Islet of Langerhans (tissue), 1 donor: ENCODE measurements at regions not wholly inside any gene's neighbourhood (a gene's known extent, or its start where the extent isn't known, plus 50 kb on each side); places are given as distances from the start of the nearest gene placed in this dataset.
"Not testable (repeated sequence)": the region's sequence is repeated elsewhere in the genome, so short reads cannot be mapped to it uniquely, and the experiment has no call there.

ENCODE experiments used
- FAIRE-seq: peaks from one replicate; lab custom pipeline; 2011; peaks lifted over from hg19 to GRCh38; lab: Jason Lieb, UNC

DNA sequence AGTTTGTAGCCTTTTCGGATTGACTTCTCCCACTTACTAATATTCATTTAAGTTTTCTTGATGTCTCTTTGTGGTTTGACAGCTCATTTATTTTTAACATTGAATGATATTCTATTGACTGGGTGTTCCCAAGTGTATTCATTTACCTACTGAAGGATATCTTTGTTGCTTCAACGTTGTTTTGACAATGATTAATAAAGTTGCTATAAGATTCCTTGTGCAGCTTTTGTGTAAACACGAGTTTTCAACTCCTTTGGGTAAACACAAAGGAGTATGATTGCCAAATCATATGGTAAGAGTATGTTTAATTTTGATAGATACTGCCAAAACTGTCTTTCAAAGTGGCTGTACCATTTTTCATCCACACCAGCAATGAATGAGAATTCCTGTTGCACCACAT lies 1200.9 kb downstream of the DSC3 start:
- FAIRE-seq, result no peak

- FAIRE-seq, result no peak
Observed at GRCh38 chr18:29840089-29840488, 1202.5 kb downstream of the DSC3 start.

DNA sequence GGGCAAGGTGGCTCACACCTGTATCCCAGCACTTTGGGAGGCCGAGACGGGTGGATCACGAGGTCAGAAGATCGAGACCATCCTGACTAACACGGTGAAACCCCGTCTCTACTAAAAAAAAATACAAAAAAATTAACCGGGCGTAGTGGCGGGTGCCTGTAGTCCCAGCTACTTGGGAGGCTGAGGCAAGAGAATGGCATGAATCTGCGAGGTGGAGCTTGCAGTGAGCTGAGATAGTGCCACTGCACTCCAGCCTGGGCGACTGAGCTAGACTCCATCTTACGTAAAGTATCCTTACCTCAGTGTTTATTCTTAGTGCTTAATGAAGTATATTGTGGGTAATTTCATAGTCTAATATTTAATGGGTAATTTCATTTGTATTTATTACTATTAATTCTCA lies 1203.6 kb downstream of the DSC3 start:
- not testable (repeated sequence) for FAIRE-seq

DNA sequence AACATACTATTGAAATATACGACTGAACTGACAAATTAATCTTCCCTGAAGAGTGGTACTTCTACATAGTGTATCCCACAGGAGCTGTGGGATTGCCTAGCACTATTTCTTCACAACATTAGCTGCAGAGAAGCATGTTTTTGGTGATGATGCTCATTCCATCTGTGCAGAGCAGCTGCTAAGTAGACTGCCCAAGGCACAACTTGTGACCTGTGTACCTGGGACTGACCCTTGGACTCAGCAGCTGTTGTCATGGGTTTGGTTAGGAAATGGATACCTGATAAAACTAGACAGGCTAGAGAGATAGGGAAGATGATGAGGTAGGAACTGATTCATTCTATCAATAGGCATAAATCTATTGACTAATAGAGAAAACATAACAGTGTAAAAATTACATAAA lies 1204.0 kb downstream of the DSC3 start:
- FAIRE-seq, result no peak

- FAIRE-seq, result no peak
Observed at GRCh38 chr18:29823671-29824070, 1218.9 kb downstream of the DSC3 start.

- no peak for FAIRE-seq
Observed at GRCh38 chr18:29821544-29821943, 1221.0 kb downstream of the DSC3 start.

DNA sequence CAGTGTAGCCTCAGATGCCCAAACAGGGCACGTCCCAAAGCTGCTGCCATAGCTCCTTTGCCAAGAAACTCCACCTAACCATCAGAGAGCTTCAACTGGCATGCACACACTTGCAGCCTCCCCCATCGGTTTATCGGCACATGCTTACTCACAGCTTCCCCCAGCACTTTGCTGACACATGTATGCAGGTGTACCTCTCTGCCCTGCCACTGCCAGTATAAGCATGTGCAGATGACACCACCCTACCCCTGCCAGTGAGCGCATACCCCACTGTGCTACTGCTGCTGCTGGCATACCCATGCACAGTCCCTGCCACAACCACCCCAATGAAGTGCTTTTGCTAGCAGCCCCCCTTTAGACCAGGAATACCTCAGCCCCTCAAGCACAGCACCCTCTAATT lies 1231.0 kb downstream of the DSC3 start:
- no peak for FAIRE-seq

- FAIRE-seq, result no peak
Observed at GRCh38 chr18:29780816-29781215, 1261.7 kb downstream of the DSC3 start.

DNA sequence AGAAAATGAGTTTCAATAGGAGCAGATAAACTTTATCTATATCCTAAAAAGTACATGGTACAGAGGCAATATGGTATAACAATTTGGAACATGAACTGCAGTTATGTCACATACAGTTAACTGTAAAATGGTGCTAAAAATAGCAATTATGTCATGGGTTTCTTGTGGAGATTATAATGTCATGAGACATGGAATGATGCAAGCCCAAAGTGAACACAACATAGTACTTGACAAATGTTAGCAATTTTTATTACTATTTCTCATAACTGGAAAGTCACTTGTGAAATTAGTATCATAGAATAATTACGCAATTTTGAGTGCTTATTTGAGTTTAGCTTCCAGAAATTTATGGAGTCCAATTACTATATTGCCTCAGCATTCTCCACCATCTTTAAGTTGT lies 1263.4 kb downstream of the DSC3 start:
- FAIRE-seq, result no peak

DNA sequence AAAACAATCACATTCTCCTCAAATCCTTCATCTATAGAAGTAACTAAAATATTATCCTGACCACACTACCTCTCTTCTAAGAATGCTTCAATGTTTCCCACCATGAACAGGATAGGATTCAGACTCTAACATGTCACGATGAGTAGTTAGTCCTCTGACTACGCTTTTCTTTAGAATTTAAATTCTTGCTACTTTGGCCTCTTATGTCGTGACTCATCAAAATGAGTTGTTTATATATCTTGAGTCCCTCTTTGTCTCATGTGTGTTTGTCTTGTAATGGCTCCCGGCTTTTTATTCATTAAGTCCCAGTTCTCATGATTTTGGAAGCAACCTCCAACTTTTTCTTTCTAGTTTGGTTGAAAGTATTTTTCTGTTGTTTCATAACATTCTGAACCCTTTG lies 1289.2 kb downstream of the DSC3 start:
- no peak for FAIRE-seq

- no peak for FAIRE-seq
Observed at GRCh38 chr18:29749704-29750103, 1292.8 kb downstream of the DSC3 start.

GRCh38 chr18:29741461-29741860 lies 1301.1 kb downstream of the DSC3 start:
- no peak for FAIRE-seq

- no peak for FAIRE-seq
Observed at GRCh38 chr18:29737620-29738019, 1304.9 kb downstream of the DSC3 start.

GRCh38 chr18:29737190-29737589 lies 1305.4 kb downstream of the DSC3 start:
- no peak for FAIRE-seq

DNA sequence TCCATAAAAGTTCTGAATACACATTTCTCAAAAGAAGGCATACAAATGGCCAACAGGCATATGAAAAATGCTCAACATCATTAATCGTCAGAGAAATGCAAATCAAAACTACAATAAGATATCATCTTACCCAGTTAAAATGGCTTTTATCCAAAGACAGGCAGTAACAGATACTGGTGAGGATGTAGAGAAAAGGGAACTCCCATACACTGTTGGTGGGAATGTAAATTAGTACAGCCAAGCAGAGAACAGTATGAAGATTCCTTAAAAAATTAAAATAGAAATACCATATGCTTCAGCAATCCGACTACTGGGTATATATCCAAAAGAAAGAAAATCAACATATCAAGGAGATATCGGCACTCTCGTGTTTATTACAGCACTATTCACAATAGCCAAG lies 1312.5 kb downstream of the DSC3 start:
- FAIRE-seq, result no peak

- no peak for FAIRE-seq
Observed at GRCh38 chr18:29726646-29727045, 1315.9 kb downstream of the DSC3 start.

DNA sequence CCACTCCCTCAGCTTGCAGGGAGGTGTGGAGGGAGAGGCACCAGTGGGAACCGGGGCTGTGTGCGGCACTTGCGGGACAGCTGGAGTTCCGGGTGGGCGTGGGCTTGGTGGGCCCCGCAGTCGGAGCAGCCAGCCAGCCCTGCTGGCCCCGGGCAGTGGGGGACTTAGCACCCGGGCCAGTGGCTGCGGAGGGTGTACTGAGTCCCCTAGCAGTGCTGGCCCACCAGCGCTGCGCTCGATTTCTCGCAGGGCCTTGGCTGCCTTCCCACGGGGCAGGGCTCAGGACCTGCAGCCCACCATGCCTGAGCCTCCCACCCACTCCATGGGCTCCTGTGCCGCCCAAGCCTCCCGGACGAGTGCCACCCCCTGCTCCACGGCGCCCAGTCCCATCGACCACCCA lies 1319.1 kb downstream of the DSC3 start:
- not testable (repeated sequence) for FAIRE-seq

DNA sequence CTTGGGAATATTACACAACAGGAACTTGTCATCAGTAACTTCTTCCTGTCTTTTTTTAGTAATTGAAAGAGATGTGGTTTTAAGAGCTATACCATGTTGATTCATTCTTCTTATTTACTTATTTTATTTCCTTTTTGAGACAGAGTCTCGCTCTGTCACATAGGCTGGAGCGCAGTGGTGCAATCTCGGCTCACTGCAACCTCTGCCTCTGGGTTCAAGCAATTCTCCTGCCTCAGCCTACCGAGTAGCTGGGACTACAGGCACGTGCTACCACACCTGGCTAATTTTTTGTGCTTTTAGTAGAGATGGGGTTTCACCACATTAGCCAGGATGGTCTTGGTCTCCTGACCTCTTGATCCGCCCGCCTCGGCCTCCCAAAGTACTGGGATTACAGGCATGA lies 1326.6 kb downstream of the DSC3 start:
- FAIRE-seq, result not testable (repeated sequence)

DNA sequence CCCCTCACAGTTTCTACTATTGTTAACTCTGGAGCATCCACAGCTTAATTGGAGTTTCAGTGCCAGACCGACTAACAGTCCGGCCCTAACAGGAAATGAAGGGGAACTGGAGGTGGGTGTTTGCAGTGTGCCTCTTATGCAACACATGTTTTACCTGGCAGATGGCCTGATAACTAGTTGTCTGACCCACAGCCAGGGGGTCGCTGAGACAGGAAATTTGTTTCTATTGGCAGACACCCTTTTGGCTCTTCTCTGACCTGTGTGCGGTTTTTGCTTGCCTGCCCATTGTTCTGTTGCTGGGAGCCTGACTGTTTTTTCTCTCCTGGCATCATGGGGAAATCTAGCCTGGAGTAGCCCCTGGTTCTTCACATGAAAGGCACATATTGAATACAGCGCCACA lies 1329.8 kb downstream of the DSC3 start:
- no peak for FAIRE-seq

DNA sequence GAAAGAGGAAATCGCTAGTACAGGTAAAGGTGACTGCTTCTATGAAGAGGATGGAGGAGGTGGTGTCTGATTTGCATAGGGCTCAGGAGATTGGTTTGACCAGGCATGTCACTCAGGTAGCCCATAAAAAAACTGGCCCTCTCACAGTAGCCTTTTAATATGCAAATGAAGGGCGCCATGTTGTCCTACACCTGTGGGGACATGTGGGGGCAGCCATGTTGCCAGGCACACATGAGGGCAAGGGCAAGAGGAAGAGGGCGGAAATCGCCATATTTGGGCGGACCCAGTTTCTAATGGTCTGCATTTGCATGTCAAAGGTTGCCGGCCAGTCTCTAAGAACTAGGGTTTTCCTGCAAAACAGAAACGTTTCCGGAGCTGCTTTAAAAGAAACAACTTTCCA lies 1330.6 kb downstream of the DSC3 start:
- no peak for FAIRE-seq

- no peak for FAIRE-seq
Observed at GRCh38 chr18:29693334-29693733, 1349.2 kb downstream of the DSC3 start.

DNA sequence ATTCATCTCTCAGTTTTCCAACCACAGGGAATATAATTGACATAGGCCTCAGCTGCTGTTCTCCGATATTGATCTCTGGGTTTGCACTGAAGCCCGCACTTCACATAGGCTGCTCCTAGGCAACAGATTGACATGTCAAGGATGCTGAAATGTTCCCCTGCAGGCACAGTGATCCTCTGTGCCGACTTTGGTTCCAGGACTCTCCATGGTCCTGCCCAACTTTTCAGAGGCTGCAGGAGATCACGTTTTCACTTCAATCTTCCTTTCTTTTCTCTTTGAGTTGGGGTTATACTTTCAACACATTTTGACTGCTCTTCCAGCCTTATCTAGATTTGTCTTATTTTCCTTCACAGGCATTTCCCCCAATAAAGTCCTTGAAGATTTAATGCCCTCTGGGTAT lies 1361.0 kb downstream of the DSC3 start:
- no peak for FAIRE-seq

DNA sequence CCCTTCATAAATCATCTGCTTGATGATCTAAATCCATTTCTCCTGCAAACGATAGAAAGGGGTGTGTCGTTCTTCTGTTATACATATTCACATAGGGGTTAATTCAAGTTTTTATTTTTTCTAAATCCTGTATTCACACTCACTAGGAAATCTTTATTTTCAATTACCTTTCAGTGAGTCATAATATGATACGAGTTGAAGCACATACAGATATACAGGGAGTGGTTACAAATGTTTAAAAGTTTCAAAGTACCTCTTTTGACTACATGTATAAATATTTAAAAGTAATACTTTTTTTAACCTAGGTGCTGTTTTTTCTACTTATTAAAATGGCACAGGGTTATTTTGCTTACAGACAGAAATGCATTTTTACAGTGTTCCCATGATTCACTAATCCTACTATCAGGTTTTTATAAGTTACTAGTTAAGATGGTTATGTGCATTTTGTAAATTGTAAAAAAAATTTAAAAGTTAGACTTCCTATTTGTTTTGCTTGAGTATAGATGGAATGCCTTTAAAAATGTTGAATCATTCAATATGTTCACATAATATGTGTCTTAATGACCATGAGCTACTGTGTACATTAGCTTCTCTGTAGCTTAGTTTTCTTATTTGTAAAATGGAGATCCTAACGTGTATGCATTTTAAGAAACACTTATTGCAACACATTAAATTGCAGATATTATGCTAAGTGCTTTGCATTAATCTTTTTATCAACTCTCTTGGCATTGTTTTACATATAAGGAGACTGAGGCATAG lies 1378.1 kb downstream of the DSC3 start:
- FAIRE-seq, result no peak

- FAIRE-seq, result no peak
Observed at GRCh38 chr18:29661924-29662323, 1380.6 kb downstream of the DSC3 start.

DNA sequence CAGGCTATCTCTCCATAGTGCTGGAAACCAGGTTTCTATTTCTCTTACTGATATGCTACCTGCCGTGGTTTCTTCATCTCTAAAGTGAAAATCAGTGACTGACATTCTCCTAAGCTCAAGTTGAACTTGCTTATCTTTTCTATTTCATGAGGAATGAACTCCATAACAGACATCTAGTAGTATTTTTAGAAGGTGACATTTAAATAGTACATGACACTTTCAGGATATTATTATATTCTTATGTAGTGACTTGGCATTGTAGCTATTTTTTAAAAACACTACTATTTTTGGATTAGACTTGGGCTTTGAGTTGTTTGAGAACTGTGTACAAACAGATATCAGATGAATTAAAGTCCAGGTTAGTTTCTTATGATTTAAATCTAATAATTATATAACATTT lies 1381.8 kb downstream of the DSC3 start:
- FAIRE-seq, result no peak
